GM18909 (cell line): ENCODE measurements at regions not wholly inside any gene's neighbourhood (a gene's known extent, or its start where the extent isn't known, plus 50 kb on each side); places are given as distances from the start of the nearest gene placed in this dataset.

Experiments used
- ATAC-seq: cut with Tn5 transposase; IDR thresholded peaks from one replicate; pipeline ENCODE4 v1.9.1; 2021; ENCODE audit warnings: mild to moderate bottlenecking; ENCODE audit not compliant: unreplicated experiment, poor library complexity

GRCh38 chr17:15177343-15177742, 87.8 kb downstream of the PMP22 start:
- no peak for ATAC-seq

GRCh38 chr17:15175356-15175755, 89.8 kb downstream of the PMP22 start:
- no peak for ATAC-seq

- peak; percentile 70 for ATAC-seq
These were observed 93.7 kb downstream of the PMP22 start for GRCh38 chr17:15171167-15172047.

GRCh38 chr17:15169676-15170075, 95.5 kb downstream of the PMP22 start:
- ATAC-seq, result no peak

GRCh38 chr17:15168379-15168778, 96.7 kb downstream of the PMP22 start:
- no peak for ATAC-seq

- no peak for ATAC-seq
These were observed 103.7 kb downstream of the PMP22 start for GRCh38 chr17:15161395-15161794.

GRCh38 chr17:15157051-15157450, 108.1 kb downstream of the PMP22 start:
- ATAC-seq, result no peak

GRCh38 chr17:15154618-15155017, 110.5 kb downstream of the PMP22 start:
- ATAC-seq, result no peak

- ATAC-seq, result no peak
These were observed 119.5 kb downstream of the PMP22 start for GRCh38 chr17:15145621-15146020.

- no peak for ATAC-seq
These were observed 121.6 kb downstream of the PMP22 start for GRCh38 chr17:15143524-15143923.

- ATAC-seq, result no peak
These were observed 130.8 kb downstream of the PMP22 start for GRCh38 chr17:15134363-15134762.

- ATAC-seq, result no peak
These were observed 131.3 kb downstream of the PMP22 start for GRCh38 chr17:15133826-15134225.

- ATAC-seq, result no peak
These were observed 132.0 kb downstream of the PMP22 start for GRCh38 chr17:15133143-15133542.

- ATAC-seq, result no peak
These were observed 134.7 kb downstream of the PMP22 start for GRCh38 chr17:15130426-15130825.

- no peak for ATAC-seq
These were observed 135.1 kb downstream of the PMP22 start for GRCh38 chr17:15129986-15130385.

GRCh38 chr17:15124746-15125145, 140.4 kb downstream of the PMP22 start:
- no peak for ATAC-seq

GRCh38 chr17:15124264-15124595, 140.9 kb downstream of the PMP22 start:
- no peak for ATAC-seq

- ATAC-seq, result no peak
These were observed 141.4 kb downstream of the PMP22 start for GRCh38 chr17:15123593-15124263.

- ATAC-seq, result no peak
These were observed 142.3 kb downstream of the PMP22 start for GRCh38 chr17:15122857-15123256.

GRCh38 chr17:15121426-15121825, 143.7 kb downstream of the PMP22 start:
- ATAC-seq, result no peak

GRCh38 chr17:15119968-15120367, 145.2 kb downstream of the PMP22 start:
- no peak for ATAC-seq

- ATAC-seq, result no peak
These were observed 147.9 kb downstream of the PMP22 start for GRCh38 chr17:15117239-15117638.
